HuH-7 (cell line): ENCODE measurements at regions not wholly inside any gene's neighbourhood (a gene's known extent, or its start where the extent isn't known, plus 50 kb on each side); places are given as distances from the start of the nearest gene placed in this dataset.

ENCODE experiments used
- DNase-seq: peaks from one replicate; pipeline ENCODE4 v3.0.0; 2011; ENCODE audit warnings: low spot score

DNA sequence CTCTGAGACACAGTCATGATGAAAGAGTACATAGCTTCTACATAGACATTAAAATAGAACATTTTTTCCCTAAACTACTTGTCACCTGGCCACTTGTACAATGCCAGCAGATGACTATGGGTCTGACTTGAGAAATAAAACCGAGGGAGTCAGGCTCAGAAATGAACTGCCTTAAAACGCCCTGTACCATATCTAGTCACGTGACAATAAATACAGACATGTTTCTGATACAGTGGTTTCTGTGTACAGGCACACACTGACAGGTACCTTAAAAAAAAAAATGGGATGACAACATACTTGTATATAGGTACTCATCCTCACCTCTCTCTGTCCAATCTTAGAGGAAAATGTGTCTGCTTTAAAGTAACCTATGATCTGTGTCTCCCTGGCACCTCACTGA lies 144.1 kb downstream of the SH3BGRL2 start:
- no peak for DNase-seq

- no peak for DNase-seq
Observed at GRCh38 chr6:79764747-79765146, 133.6 kb downstream of the SH3BGRL2 start.

DNA sequence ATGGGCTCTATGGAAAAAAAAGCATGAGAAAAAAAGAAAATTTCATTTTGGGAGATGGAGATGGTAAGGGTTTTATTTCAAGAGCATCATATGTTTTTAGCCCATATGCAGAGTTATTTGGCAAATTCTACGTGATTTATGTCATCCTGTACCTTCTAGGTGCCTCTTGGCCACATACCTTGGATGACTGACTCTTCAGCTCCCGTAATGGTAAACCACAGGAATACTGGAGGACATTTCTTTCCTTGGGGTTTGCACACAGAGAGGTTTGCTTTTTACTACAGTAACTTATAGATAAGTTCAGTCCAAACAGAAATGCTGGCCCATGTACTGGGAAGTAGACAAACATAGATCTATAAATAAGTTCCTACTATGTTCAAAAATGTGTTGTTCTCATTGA lies 132.2 kb downstream of the SH3BGRL2 start:
- no peak for DNase-seq

- no peak for DNase-seq
Observed at GRCh38 chr6:79762370-79762769, 131.2 kb downstream of the SH3BGRL2 start.

DNA sequence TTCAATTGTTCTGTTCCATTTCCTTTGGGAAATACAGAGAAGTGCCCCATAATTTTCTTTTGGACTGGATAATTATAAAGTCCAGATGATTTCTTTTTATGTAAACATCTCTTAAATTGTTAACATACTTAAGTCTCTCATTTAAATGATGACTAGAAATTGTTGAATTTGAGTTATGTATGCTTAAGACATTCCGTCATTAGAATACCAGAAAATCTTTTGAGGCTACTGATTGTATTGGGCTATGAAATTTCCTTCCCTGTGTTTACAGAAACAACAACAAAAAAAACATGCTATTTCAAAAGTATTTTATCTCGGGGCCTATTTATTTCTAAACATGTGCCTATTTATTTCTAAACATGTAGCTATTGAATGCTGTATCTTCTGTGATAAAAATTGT lies 125.4 kb downstream of the SH3BGRL2 start:
- DNase-seq = no peak

- DNase-seq = no peak
Observed at GRCh38 chr6:79755967-79756366, 124.8 kb downstream of the SH3BGRL2 start.
